Chondrocyte (in vitro differentiated cells): ENCODE measurements at regions not wholly inside any gene's neighbourhood (a gene's known extent, or its start where the extent isn't known, plus 50 kb on each side); places are given as distances from the start of the nearest gene placed in this dataset.

Source experiments
- DNase-seq: peaks from one replicate; pipeline ENCODE4 v3.0.0; 2021; ENCODE audit warnings: mixed read lengths, low spot score
- H3K27ac Mint-ChIP-seq: one replicate; pipeline ENCODE4 v1.8.0; 2021; ENCODE audit warnings: mild to moderate bottlenecking, moderate library complexity, mixed read lengths; ENCODE audit not compliant: unreplicated experiment
- H3K27me3 Mint-ChIP-seq: 2 replicates; pipeline ENCODE4 v1.8.0; 2021; ENCODE audit warnings: low read depth, mixed read lengths
- H3K36me3 Mint-ChIP-seq: 2 replicates; pipeline ENCODE4 v1.8.0; 2021; ENCODE audit warnings: low read depth, mixed read lengths
- H3K4me1 Mint-ChIP-seq: 2 replicates; pipeline ENCODE4 v1.8.0; 2021; ENCODE audit warnings: low read depth, mild to moderate bottlenecking, mixed read lengths
- H3K4me3 Mint-ChIP-seq: one replicate; pipeline ENCODE4 v1.8.0; 2021; ENCODE audit warnings: mild to moderate bottlenecking, moderate library complexity, mixed read lengths; ENCODE audit not compliant: unreplicated experiment
- H3K9me3 Mint-ChIP-seq: 2 replicates; pipeline ENCODE4 v1.8.0; 2021; ENCODE audit warnings: low read depth, mixed read lengths
- TF ChIP-seq, protein P1 (sequence below): fragments of 200-600 bp; sonication (generic); IDR thresholded peaks from 2 replicates; pipeline ENCODE4 v1.5.0; 2021; ENCODE audit warnings: antibody characterized with exemption, mild to moderate bottlenecking, moderate library complexity

DNA sequence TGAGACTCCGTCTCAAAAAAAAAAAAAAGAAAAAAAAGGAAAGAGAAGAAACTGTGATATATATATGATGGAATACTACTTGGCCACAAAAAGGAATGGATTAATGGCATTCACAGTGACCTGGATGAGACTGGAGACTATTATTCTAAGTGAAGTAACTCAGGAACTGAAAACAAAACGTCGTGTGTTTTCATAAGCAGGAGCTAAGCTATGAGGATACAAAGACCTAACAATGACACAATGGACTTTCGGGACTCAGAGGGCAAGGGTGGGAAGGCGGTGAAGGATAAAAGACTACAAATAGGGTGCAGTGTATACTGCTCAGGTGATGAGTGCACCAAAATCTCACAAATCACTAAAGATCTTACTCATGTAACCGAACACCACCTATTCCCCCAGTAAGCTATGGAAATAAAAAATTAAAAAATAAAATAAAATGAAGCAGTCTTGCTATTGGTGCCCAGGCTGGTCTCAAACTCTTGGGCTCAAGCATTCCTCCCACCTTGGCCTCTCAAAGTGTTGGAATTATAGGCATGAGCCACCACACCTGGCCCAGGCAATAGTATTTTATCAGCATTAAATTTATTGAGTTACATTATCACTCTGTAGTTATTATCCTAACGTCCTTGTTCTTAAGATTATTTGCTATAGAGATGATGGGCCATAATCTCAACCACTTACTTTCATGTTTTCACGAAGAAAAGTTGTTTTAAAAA is 71.5 kb upstream of the GPBP1 start:
- H3K4me3 Mint-ChIP-seq: no peak overlapping the region
- TF ChIP-seq, protein P1, sequence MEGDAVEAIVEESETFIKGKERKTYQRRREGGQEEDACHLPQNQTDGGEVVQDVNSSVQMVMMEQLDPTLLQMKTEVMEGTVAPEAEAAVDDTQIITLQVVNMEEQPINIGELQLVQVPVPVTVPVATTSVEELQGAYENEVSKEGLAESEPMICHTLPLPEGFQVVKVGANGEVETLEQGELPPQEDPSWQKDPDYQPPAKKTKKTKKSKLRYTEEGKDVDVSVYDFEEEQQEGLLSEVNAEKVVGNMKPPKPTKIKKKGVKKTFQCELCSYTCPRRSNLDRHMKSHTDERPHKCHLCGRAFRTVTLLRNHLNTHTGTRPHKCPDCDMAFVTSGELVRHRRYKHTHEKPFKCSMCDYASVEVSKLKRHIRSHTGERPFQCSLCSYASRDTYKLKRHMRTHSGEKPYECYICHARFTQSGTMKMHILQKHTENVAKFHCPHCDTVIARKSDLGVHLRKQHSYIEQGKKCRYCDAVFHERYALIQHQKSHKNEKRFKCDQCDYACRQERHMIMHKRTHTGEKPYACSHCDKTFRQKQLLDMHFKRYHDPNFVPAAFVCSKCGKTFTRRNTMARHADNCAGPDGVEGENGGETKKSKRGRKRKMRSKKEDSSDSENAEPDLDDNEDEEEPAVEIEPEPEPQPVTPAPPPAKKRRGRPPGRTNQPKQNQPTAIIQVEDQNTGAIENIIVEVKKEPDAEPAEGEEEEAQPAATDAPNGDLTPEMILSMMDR: no peak
- no peaks in the 10 kb centered on the region for H3K4me1 Mint-ChIP-seq
- DNase-seq: no peak
- H3K27ac Mint-ChIP-seq: no peak overlapping the region
- H3K9me3 Mint-ChIP-seq: peaks cover 19% of the 10 kb centered on the region
- H3K27me3 Mint-ChIP-seq: peaks cover 2% of the 10 kb centered on the region
- H3K36me3 Mint-ChIP-seq: peaks cover 8% of the 10 kb centered on the region

DNA sequence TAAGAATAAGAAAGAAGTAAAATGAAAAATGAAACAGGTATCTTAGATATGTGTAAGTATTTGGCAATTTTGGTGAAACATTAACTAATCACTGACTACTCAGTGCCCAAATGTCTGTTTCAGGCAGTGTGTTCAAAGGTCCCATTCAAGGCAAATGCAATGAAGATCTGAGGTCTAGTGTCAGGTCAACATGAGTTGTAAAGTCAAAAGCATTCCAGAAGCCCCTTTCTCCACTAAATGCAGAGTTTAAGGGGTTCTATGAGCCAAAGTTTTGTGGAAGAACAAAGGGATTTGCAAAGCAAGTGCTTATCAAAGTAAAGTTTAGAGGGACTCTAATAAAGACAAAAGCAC is 71.0 kb upstream of the GPBP1 start:
- Mint-ChIP-seq H3K4me1 (no peaks in the 10 kb centered on the region), H3K9me3 (peaks cover 14% of the 10 kb centered on the region), H3K27me3 (peaks cover 2% of the 10 kb centered on the region), H3K36me3 (peaks cover 3% of the 10 kb centered on the region), H3K4me3 (no peak overlapping the region), H3K27ac (no peak overlapping the region)
- TF ChIP-seq, protein P1: no peak
- no peak for DNase-seq

DNA sequence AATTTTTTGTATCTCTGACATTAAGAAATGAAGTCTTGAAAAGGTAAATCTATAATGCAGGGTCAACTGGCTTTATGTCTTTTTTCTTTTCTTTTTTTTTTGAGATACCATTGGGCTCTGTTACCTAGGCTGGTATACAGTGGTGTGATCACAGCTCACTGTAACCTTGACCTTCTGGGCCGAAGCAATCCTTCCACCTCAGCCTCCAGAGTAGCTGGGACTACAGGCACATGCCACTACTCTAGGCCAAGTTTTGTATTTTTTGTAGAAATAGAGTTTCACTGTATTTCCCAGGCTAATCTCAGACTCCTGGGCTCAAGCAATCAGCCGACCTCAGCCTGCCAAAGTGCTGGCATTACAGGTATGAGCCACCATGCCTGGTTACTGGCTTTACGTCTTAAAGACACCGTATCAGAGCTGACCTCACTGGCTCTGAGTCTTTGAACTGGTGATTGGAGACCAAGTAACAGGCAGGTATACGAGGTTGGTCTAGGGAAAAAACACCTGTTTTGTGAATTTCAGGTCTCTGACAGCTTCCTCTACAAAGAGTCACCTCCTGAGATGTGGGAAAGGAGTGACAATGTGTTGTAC is 70.4 kb upstream of the GPBP1 start:
- no peak for DNase-seq
- Mint-ChIP-seq H3K27ac (no peak overlapping the region), H3K4me3 (no peak overlapping the region), H3K4me1 (no peaks in the 10 kb centered on the region), H3K9me3 (peaks cover 9% of the 10 kb centered on the region), H3K27me3 (peaks cover 2% of the 10 kb centered on the region), H3K36me3 (peaks cover 2% of the 10 kb centered on the region)
- TF ChIP-seq, protein P1: no peak

DNA sequence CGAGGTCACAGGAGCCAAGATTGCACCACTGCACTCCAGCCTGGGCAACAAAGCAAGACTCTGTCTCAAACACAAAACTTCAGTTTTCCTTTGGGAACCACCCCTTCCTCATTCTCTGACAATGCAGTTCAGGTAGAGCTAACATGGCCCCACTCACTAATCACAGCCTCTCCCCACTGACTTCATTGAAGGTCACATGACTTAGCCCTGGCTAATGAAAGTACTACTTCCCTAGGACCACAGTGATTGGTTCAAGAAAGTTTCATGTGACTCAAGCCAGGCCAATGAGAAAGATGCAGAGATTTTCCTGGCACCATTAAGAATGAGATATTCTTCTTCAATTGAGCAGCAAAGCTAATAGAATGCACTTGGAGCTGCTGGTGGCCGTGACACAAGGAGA is 67.2 kb upstream of the GPBP1 start:
- H3K4me1 Mint-ChIP-seq: no peaks in the 10 kb centered on the region
- peaks cover 2% of the 10 kb centered on the region for H3K27me3 Mint-ChIP-seq
- no peak overlapping the region for H3K27ac Mint-ChIP-seq
- H3K36me3 Mint-ChIP-seq: no peaks in the 10 kb centered on the region
- no peak for DNase-seq
- H3K9me3 Mint-ChIP-seq: no peaks in the 10 kb centered on the region
- H3K4me3 Mint-ChIP-seq: no peak overlapping the region
- TF ChIP-seq, protein P1: no peak

DNA sequence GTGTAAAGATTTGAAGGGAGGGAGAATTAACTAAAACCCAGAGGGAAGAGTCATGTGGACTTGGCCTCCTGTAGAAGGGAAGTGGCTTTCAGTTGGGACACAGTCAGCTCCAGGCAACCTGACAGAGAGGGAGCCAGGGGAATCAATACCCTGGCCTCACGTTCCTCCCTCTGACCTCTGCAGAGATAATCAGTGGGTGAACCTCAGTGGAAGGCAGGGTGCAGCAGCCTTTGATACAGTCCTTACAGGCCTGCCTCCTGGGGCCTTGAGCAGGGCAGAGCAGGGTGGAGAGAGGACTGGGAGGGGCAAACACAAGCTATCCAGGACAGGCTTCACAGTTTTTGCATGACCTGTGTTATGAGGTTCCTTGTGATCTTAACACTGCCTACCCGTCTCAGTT is 61.9 kb upstream of the GPBP1 start:
- Mint-ChIP-seq H3K4me3 (no peak overlapping the region), H3K4me1 (no peaks in the 10 kb centered on the region), H3K27me3 (no peaks in the 10 kb centered on the region), H3K27ac (no peak overlapping the region), H3K36me3 (no peaks in the 10 kb centered on the region), H3K9me3 (no peaks in the 10 kb centered on the region)
- TF ChIP-seq, protein P1: no peak
- DNase-seq: no peak
